H1 (cell line): ENCODE measurements at regions not wholly inside any gene's neighbourhood (a gene's known extent, or its start where the extent isn't known, plus 50 kb on each side); places are given as distances from the start of the nearest gene placed in this dataset.

Source experiments
- CTCF ChIA-PET: fragments of 300-600 bp; sonication (Branson Sonifier 250); formaldehyde crosslinking; loops from one replicate; lab custom pipeline; 2021; ENCODE audit not compliant: partially characterized antibody; lab: Charles Lee
- POLR2A ChIA-PET: fragments of 300-600 bp; sonication (Branson Sonifier 250); formaldehyde crosslinking; loops from one replicate; lab custom pipeline; 2021; ENCODE audit warnings: inconsistent platforms; ENCODE audit not compliant: partially characterized antibody; lab: Charles Lee
- DNase-seq, 2 experiments: peaks; one replicate each; pipeline versions ENCODE4 v3.0.0 to v3.0.0-alpha.2; 2010 to 2022; ENCODE audit warnings: low spot score in 2 of 2, low read depth in 1 of 2, mixed read lengths in 1 of 2
- FAIRE-seq: peaks from 2 replicates; lab custom pipeline; 2011; peaks lifted over from hg19 to GRCh38; lab: Jason Lieb, UNC
- H2AFZ ChIP-seq: 2 replicates; pipeline ENCODE4 v1.8.1; 2012; ENCODE audit warnings: low read length, inconsistent platforms
- H2AK5ac ChIP-seq: 2 replicates; pipeline ENCODE4 v1.6.1; 2013; ENCODE audit warnings: low read depth, low read length
- H2BK120ac ChIP-seq: replicated peaks from 2 replicates; pipeline ENCODE3; 2013; ENCODE audit warnings: low read depth, low read length, inconsistent platforms
- H2BK12ac ChIP-seq: 2 replicates; pipeline ENCODE4 v1.6.1; 2013; ENCODE audit warnings: low read depth, low read length
- H2BK15ac ChIP-seq: 2 replicates; pipeline ENCODE4 v1.6.1; 2013; ENCODE audit warnings: low read length
- H2BK20ac ChIP-seq: 2 replicates; pipeline ENCODE4 v1.6.1; 2013; ENCODE audit warnings: low read length
- H2BK5ac ChIP-seq: 2 replicates; pipeline ENCODE4 v1.6.1; 2013; ENCODE audit warnings: low read depth, low read length
- H3K14ac ChIP-seq: 2 replicates; pipeline ENCODE4 v1.6.1; 2013; ENCODE audit warnings: inconsistent platforms; ENCODE audit not compliant: insufficient read length
- H3K18ac ChIP-seq: 2 replicates; pipeline ENCODE4 v1.6.1; 2013; ENCODE audit warnings: low read length; ENCODE audit errors: extremely low read depth
- H3K23ac ChIP-seq: 2 replicates; pipeline ENCODE4 v1.6.1; 2013; ENCODE audit warnings: inconsistent platforms; ENCODE audit not compliant: insufficient read length
- H3K23me2 ChIP-seq: 2 replicates; pipeline ENCODE4 v1.6.1; 2013; ENCODE audit warnings: low read depth, low read length
- H3K27ac ChIP-seq: 2 replicates; pipeline ENCODE4 v1.6.1; 2011; ENCODE audit warnings: low read depth, low read length, inconsistent platforms
- H3K27me3 ChIP-seq, 4 experiments: replicated peaks in 1 of 4; 1 replicate in 1 of 4; 2 replicates in 3 of 4; pipeline versions ENCODE4 v1.6.1 to v1.8.1; 2011 to 2013; ENCODE audit warnings: low read length in 3 of 4, mild to moderate bottlenecking in 3 of 4, inconsistent platforms in 2 of 4, mixed read lengths in 2 of 4, moderate library complexity in 1 of 4; ENCODE audit not compliant: control insufficient read depth in 3 of 4, insufficient read depth in 3 of 4; ENCODE audit errors: extremely low read depth in 1 of 4
- H3K36me3 ChIP-seq, 4 experiments: 2 replicates each; pipeline versions ENCODE4 v1.6.1 to v1.8.1; 2011 to 2013; ENCODE audit warnings: mild to moderate bottlenecking in 4 of 4, low read length in 3 of 4, moderate library complexity in 2 of 4, control low read depth in 1 of 4, inconsistent platforms in 1 of 4; ENCODE audit not compliant: insufficient read depth in 4 of 4, control insufficient read depth in 2 of 4
- H3K4ac ChIP-seq: replicated peaks from 2 replicates; pipeline ENCODE3; 2013; ENCODE audit warnings: low read length, low read depth, mixed read lengths, inconsistent platforms; ENCODE audit not compliant: insufficient read length
- H3K4me1 ChIP-seq, 4 experiments: replicated peaks in 1 of 4; 1 replicate in 1 of 4; 2 replicates in 3 of 4; pipeline versions ENCODE4 v1.6.1 to v1.8.1; 2011 to 2013; ENCODE audit warnings: low read length in 3 of 4, inconsistent platforms in 2 of 4, mixed read lengths in 1 of 4; ENCODE audit not compliant: insufficient read depth in 4 of 4, control insufficient read depth in 3 of 4
- H3K4me2 ChIP-seq, 2 experiments: 2 replicates each; pipeline versions ENCODE4 v1.6.1 to v1.8.1; 2011 to 2013; ENCODE audit warnings: low read depth in 2 of 2, low read length in 2 of 2, control low read depth in 1 of 2, inconsistent platforms in 1 of 2, mild to moderate bottlenecking in 1 of 2; ENCODE audit not compliant: insufficient read depth in 1 of 2
- H3K4me3 ChIP-seq, 4 experiments: fragments of 200-600, 300-600 bp in 1 of 4; sonication (generic), shearing (Covaris generic), sonication (Bioruptor Twin) in 1 of 4; 2 replicates each; pipeline versions ENCODE4 v1.5.1 to v1.8.1; 2011 to 2016; ENCODE audit warnings: low read length in 4 of 4, low read depth in 3 of 4, control low read depth in 2 of 4, inconsistent platforms in 2 of 4, mild to moderate bottlenecking in 2 of 4, mixed read lengths in 1 of 4, moderate library complexity in 1 of 4; ENCODE audit not compliant: insufficient read depth in 2 of 4; ENCODE audit errors: extremely low read depth in 1 of 4
- H3K56ac ChIP-seq: replicated peaks from 2 replicates; pipeline ENCODE3; 2013; ENCODE audit warnings: low read depth, mild to moderate bottlenecking, mixed read lengths, low read length, inconsistent platforms; ENCODE audit not compliant: insufficient read length
- H3K79me1 ChIP-seq: 2 replicates; pipeline ENCODE4 v1.6.1; 2013; ENCODE audit warnings: low read depth, low read length, control low read depth
- H3K79me2 ChIP-seq, 2 experiments: 2 replicates each; pipeline versions ENCODE4 v1.6.1 to v1.8.1; 2012 to 2013; ENCODE audit warnings: low read length in 2 of 2, mild to moderate bottlenecking in 2 of 2, inconsistent platforms in 1 of 2; ENCODE audit not compliant: insufficient read depth in 2 of 2, control insufficient read depth in 1 of 2
- H3K9ac ChIP-seq, 4 experiments: replicated peaks in 1 of 4; 1 replicate in 1 of 4; 2 replicates in 3 of 4; pipeline versions ENCODE4 v1.6.1 to v1.8.1; 2011 to 2013; ENCODE audit warnings: low read depth in 3 of 4, low read length in 3 of 4, control low read depth in 2 of 4, mild to moderate bottlenecking in 2 of 4, moderate library complexity in 2 of 4, inconsistent platforms in 1 of 4; ENCODE audit errors: extremely low read depth in 1 of 4
- H3K9me3 ChIP-seq, 2 experiments: 2 replicates each; pipeline versions ENCODE4 v1.6.1 to v1.8.1; 2012 to 2013; ENCODE audit warnings: mild to moderate bottlenecking in 2 of 2, moderate library complexity in 2 of 2, control low read depth in 1 of 2, inconsistent platforms in 1 of 2, low read depth in 1 of 2, low read length in 1 of 2, mixed read lengths in 1 of 2; ENCODE audit not compliant: insufficient read depth in 2 of 2
- H4K20me1 ChIP-seq, 2 experiments: replicated peaks in 1 of 2; 2 replicates each; pipeline versions ENCODE3 to v1.8.1; 2011 to 2013; ENCODE audit warnings: inconsistent platforms in 2 of 2, low read length in 2 of 2, mild to moderate bottlenecking in 1 of 2; ENCODE audit not compliant: insufficient read depth in 2 of 2, control insufficient read depth in 1 of 2
- H4K5ac ChIP-seq: 2 replicates; pipeline ENCODE4 v1.6.1; 2013; ENCODE audit warnings: low read length, low read depth, mixed read lengths, inconsistent platforms; ENCODE audit not compliant: insufficient read length
- H4K8ac ChIP-seq: 2 replicates; pipeline ENCODE4 v1.8.0; 2013; ENCODE audit warnings: mild to moderate bottlenecking, moderate library complexity, low read length, inconsistent platforms; ENCODE audit not compliant: insufficient read depth; ENCODE audit errors: extremely low read depth
- H4K91ac ChIP-seq: replicated peaks from 2 replicates; pipeline ENCODE3; 2013; ENCODE audit warnings: low read length, mixed read lengths, inconsistent platforms; ENCODE audit not compliant: insufficient read length
- RAD21 ChIP-seq, 2 experiments: IDR thresholded peaks in 1 of 2; conservative IDR thresholded peaks in 1 of 2; 2 replicates each; pipeline ENCODE4 v1.6.1; 2011; ENCODE audit warnings: low read depth in 2 of 2, low read length in 2 of 2, improper control_type of control experiment in 1 of 2, inconsistent platforms in 1 of 2, mild to moderate bottlenecking in 1 of 2, moderate library complexity in 1 of 2
- RBBP5 ChIP-seq: IDR thresholded peaks from 2 replicates; pipeline ENCODE4 v1.7.1; 2012; ENCODE audit warnings: low read depth, mild to moderate bottlenecking, inconsistent platforms, low read length, moderate library complexity, borderline replicate concordance
- WGBS, 2 experiments: shearing (Covaris generic) in 1 of 2; methylation state at CpG; one replicate each; pipeline versions ENCODE4 v1.1.6 to v1.1.7; 2013 to 2015; ENCODE audit warnings: low lambda C conversion rate in 2 of 2, mixed read lengths in 2 of 2, inconsistent platforms in 1 of 2, low coverage in 1 of 2, missing lambda C conversion rate in 1 of 2; ENCODE audit not compliant: insufficient replicate concordance in 2 of 2, insufficient coverage in 1 of 2, insufficient read length in 1 of 2; ENCODE audit errors: extremely low coverage in 1 of 2, missing lambda C conversion rate in 1 of 2; 5-methylcytosine and 5-hydroxymethylcytosine counted together
- TF ChIP-seq, protein P1 (sequence below), 3 experiments: IDR thresholded peaks; 1 replicate in 2 of 3; 2 replicates in 1 of 3; pipeline versions ENCODE4 v1.5.1 to v1.6.1; 2011; ENCODE audit warnings: low read length in 3 of 3, mild to moderate bottlenecking in 3 of 3, inconsistent platforms in 2 of 3, low read depth in 1 of 3, moderate library complexity in 1 of 3; ENCODE audit not compliant: insufficient read depth in 1 of 3; ENCODE audit errors: control extremely low read depth in 1 of 3

- WGBS, 2 experiments: 65% methylated on average over 4 of the region's 4 CpGs; no CpG with 5 or more reads in 1 of the 2 experiments
- peak overlapping the region; percentile 25; the same call in 1 of the 2 replicates for H2AFZ ChIP-seq
- DNase-seq: no peak
These were observed 119.8 kb upstream of the SPAG17 start for GRCh38 chr1:118304722-118305359.

More at GRCh38 chr1:118304722-118305359, 119.8 kb upstream of the SPAG17 start:
- Histone ChIP-seq H2AK5ac (no peak overlapping the region), H3K23me2 (no peaks in the 10 kb centered on the region), H4K91ac (no peak overlapping the region), H4K5ac (no peak overlapping the region), H3K23ac (no peak overlapping the region), H3K79me1 (no peaks in the 10 kb centered on the region), H3K79me2 (no peaks in the 10 kb centered on the region), H3K4me3 (no peak overlapping the region), H2BK15ac (no peak overlapping the region), H2BK12ac (no peak overlapping the region), H3K9ac (no peak overlapping the region), H3K27ac (no peak overlapping the region), H4K8ac (no peak overlapping the region), H3K4me1 (peaks cover 0 to 5% (median 3%) of the 10 kb centered on the region in 4 experiments; a peak in 1 of 7 replicates), H3K4ac (no peak overlapping the region), H3K36me3 (no peaks in the 10 kb centered on the region), H2BK5ac (no peak overlapping the region), H3K14ac (no peak overlapping the region), H4K20me1 (no peaks in the 10 kb centered on the region), H3K4me2 (no peak overlapping the region), H3K56ac (no peak overlapping the region), H3K18ac (no peak overlapping the region), H2BK20ac (no peak overlapping the region), H2BK120ac (no peak overlapping the region), H3K27me3 (no peaks in the 10 kb centered on the region), H3K9me3 (no peaks in the 10 kb centered on the region)
- peak; percentile 86 for FAIRE-seq
- ChIA-PET POLR2A (no interaction called here), CTCF (interaction anchor here (0.5 to 0.9 kb wide), 2 partner anchors 30 to 1269 kb away, joined by 3 read pairs; no protein-coding TSS in a partner anchor)
- TF ChIP-seq, protein P1, sequence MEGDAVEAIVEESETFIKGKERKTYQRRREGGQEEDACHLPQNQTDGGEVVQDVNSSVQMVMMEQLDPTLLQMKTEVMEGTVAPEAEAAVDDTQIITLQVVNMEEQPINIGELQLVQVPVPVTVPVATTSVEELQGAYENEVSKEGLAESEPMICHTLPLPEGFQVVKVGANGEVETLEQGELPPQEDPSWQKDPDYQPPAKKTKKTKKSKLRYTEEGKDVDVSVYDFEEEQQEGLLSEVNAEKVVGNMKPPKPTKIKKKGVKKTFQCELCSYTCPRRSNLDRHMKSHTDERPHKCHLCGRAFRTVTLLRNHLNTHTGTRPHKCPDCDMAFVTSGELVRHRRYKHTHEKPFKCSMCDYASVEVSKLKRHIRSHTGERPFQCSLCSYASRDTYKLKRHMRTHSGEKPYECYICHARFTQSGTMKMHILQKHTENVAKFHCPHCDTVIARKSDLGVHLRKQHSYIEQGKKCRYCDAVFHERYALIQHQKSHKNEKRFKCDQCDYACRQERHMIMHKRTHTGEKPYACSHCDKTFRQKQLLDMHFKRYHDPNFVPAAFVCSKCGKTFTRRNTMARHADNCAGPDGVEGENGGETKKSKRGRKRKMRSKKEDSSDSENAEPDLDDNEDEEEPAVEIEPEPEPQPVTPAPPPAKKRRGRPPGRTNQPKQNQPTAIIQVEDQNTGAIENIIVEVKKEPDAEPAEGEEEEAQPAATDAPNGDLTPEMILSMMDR (IDR thresholded peaks at IDR 0.05; ENCODE audit: control extremely low read depth in 1 of 3, insufficient read depth in 1 of 3, low read depth in 1 of 3, low read length in 3 of 3): peak in 2 of 3 experiments; percentile 54 to 72; a peak in 3 of 4 replicates
- TF ChIP-seq RBBP5: no peak
- TF ChIP-seq RAD21 (IDR thresholded peaks at IDR 0.05 in 1 of 2, conservative IDR thresholded peaks at IDR 0.05 in 1 of 2; ENCODE audit: low read depth in 2 of 2, low read length in 2 of 2): peak; percentile 76 to 81
